Stimulated activated CD4-positive, alpha-beta T cell treated with anti-CD3 and anti-CD28 coated beads, TNF-alpha, amount 100 ng/mL, for 1 hour (primary cell): ENCODE measurements at regions not wholly inside any gene's neighbourhood (a gene's known extent, or its start where the extent isn't known, plus 50 kb on each side); places are given as distances from the start of the nearest gene placed in this dataset.

ENCODE experiments used
- DNase-seq, 3 donors: peaks; one replicate each; pipeline ENCODE4 v3.0.0-alpha.2; 2020; ENCODE audit warnings: low read depth in 3 of 3, low spot score in 1 of 3

- DNase-seq = no peak
These were observed 614.6 kb downstream of the TBC1D22A start for GRCh38 chr22:47376901-47377505.

GRCh38 chr22:47376322-47376700 lies 613.9 kb downstream of the TBC1D22A start:
- no peak for DNase-seq

GRCh38 chr22:47375621-47376321 lies 613.3 kb downstream of the TBC1D22A start:
- DNase-seq = no peak

GRCh38 chr22:47374901-47375575 lies 612.6 kb downstream of the TBC1D22A start:
- DNase-seq = no peak

- no peak for DNase-seq
These were observed 611.9 kb downstream of the TBC1D22A start for GRCh38 chr22:47374273-47374771.

- no peak for DNase-seq
These were observed 611.3 kb downstream of the TBC1D22A start for GRCh38 chr22:47373648-47374272.

- no peak for DNase-seq
These were observed 610.3 kb downstream of the TBC1D22A start for GRCh38 chr22:47372596-47373385.

GRCh38 chr22:47372111-47372581 lies 609.7 kb downstream of the TBC1D22A start:
- no peak for DNase-seq

- no peak for DNase-seq
These were observed 609.0 kb downstream of the TBC1D22A start for GRCh38 chr22:47371263-47372090.

- no peak for DNase-seq
These were observed 608.2 kb downstream of the TBC1D22A start for GRCh38 chr22:47370448-47371262.

- DNase-seq = no peak
These were observed 607.1 kb downstream of the TBC1D22A start for GRCh38 chr22:47369431-47370015.

- DNase-seq = no peak
These were observed 606.6 kb downstream of the TBC1D22A start for GRCh38 chr22:47369020-47369419.

GRCh38 chr22:47367993-47368945 lies 605.8 kb downstream of the TBC1D22A start:
- DNase-seq = no peak

- DNase-seq = no peak
These were observed 604.7 kb downstream of the TBC1D22A start for GRCh38 chr22:47367107-47367690.

- DNase-seq = no peak
These were observed 603.7 kb downstream of the TBC1D22A start for GRCh38 chr22:47366026-47366767.

GRCh38 chr22:47361247-47361646 lies 598.8 kb downstream of the TBC1D22A start:
- no peak for DNase-seq
